GM18907 (cell line): ENCODE measurements at regions not wholly inside any gene's neighbourhood (a gene's known extent, or its start where the extent isn't known, plus 50 kb on each side); places are given as distances from the start of the nearest gene placed in this dataset.

Experiments
- ATAC-seq: cut with Tn5 transposase; IDR thresholded peaks from one replicate; pipeline ENCODE4 v1.9.1; 2021; ENCODE audit warnings: mild to moderate bottlenecking, moderate library complexity; ENCODE audit not compliant: unreplicated experiment

DNA sequence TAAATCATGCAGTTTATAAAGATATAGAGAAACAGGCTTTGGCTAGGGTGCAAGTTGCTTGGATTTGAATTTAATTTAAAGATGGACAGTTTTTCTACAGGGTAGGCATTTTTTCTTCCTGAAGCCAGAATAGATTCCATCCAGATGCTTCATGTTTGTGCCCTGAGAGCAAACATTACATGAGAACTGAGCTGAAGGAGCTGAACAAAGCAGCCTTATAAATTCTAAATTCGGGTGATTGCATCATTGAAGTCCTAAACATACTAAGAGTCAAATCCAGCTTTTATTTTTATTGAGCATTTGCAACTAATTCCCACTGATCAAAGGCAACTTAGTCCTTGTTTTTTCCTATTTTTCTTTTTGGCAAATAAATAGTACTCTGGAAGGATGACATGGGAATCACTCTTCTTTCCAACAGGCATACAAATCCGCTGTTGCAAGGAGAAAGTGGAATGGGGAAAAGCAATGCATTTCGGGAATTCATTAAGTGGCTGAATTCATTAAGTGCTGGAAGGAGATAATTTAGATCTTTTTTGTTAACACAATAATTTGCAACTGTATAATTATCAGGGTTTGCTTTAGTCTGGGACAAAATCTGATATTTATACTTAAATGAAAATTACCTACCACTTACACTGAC, 828.0 kb downstream of the SLC4A3 start:
- ATAC-seq, result no peak

DNA sequence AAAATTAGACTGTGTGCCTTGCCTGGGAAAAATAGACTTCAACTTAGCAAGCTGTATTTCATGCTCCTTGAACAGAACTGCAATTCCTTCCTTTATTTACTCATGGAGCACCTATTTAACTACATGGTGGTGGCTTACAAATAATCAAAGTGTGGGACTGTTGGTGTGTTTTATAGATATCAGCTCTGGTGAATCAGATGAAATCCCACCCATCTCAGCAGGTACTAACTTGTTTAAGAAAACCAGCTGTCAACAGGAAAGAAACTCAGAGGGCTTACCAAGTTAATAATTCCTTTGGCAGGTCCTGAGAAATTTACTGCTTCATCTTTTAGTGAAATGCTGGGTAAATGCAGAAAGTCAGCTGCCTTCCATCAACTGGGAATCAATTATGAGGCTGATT, 830.6 kb downstream of the SLC4A3 start:
- ATAC-seq, result no peak

DNA sequence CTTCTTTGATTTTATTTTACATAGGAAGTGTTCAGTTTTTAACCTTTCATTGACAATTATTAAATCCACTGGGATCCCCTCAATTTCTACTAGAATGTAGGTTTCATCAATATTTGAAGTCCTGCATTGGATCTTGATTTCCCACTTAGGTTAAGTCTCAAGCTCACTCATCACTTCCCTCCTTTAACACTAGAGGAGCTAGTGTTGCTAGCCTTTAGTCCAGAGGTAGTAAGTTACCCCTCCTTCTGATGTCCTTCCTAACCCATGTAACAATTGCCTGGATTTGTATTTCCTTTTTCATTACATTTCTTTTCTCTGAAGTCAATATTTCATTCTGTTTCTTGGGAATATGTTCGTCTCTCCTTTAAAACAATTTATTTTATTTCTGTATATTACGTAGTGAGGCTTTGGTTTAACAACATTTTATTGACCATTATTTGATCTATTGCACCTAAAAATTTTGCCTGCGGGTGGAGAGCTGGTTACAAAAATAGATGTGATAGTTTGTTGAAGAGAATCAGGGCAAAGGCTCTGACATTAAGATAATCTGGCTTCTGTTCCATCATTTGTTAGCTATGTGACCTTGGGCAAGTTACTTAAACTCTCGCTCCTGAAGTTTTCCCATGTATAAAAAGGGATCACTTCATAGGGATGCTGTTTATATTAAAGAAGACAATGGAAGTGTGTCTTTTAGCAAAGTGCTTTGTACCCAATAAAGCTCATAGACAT, 833.0 kb downstream of the SLC4A3 start:
- no peak for ATAC-seq

GRCh38 chr2:220463876-220464275, 836.4 kb downstream of the SLC4A3 start:
- no peak for ATAC-seq

DNA sequence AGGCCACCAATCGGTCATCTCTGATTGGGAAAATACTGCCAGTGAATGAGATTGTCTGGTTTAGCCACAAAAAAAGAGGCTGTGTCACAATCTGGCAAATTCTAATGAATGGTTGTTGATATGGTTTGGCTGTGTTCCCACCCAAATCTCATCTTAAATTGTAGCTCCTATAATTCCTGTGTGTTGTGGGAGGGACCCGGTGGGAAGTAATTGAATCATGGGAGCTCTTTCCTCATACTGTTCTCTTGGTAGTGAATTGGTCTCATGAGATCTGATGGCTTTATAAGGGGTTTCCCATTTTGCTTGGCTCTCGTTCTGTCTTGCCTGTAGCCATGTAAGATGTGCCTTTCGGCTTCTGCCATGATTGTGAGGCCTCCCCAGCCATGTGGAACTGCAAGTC, 838.3 kb downstream of the SLC4A3 start:
- ATAC-seq, result no peak

DNA sequence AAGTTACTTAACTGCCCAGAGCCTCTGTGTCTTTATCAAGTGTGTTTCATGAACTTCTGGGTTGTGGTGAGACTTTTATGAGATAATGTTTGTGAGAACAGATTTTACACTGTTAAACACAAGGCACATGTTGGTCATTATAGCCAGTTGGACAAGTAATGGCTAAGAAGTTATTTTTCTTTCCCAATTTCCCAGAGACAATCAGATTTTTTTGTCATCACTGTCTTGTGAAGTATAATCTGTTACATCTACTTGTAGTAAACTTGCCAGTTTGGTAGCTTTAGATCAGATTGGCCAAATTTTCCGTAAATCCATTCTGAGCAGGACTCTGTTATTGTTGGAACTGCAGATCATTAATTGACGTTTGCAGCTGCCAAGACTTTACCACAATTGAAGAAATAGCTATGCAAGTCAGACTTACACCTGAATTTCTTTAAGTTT, 838.8 kb downstream of the SLC4A3 start:
- no peak for ATAC-seq

DNA sequence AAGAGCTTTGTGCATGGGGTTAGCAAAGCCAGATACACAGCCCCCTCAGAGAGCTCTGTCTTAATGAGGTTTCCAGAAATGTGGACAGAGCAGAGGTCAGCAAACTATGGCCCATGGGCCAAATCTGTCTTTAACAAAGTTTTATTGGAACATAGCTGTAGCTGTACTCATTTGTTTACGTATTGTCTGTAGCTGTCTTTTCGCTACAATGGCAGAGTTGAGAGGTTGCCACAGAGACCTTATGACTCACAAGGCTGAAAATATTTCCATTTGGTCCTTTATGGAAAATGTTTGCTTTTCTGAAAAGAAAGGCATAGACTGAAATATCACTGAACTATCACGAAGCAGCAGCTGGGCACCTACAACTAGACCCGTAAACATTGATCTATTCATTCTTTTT, 841.8 kb downstream of the SLC4A3 start:
- no peak for ATAC-seq

GRCh38 chr2:220473611-220474010, 846.2 kb downstream of the SLC4A3 start:
- no peak for ATAC-seq

GRCh38 chr2:220476877-220477276, 849.4 kb downstream of the SLC4A3 start:
- ATAC-seq, result no peak

DNA sequence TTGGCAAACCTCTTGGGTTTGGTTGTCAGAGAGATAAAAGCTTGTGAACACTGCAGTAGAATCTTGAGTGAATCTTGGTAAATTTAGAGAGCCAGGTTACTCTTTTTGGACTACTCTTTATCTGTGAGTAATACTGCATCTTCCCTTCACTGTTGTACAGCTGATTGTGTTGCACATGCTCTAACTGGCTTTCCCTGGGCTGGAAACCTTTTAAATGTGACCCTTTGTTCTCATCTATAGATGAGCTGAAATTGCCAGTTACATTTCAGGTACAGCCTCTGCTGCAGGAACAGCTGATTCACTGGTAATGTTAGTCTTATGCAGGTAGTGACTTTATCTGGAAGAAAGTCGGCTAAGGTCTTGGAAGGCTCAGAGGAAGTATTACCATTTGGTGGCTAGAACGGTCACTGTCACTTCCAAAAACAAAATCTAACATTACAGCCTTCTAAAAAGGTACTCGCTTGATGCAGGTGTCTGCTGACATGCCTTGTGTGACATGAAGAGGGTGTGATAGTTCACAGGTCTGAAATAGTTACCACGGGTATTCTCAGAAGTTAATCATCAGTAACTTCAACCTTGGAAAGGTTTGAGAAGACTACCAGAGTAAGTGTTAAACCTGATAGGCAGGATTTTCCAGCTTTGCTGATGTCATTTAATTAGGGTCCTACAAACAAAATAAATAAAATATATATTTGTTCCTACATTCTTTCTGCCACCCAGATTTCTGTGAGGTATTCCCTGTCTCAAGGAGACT, 851.1 kb downstream of the SLC4A3 start:
- ATAC-seq, result no peak

- ATAC-seq, result no peak
Measured at GRCh38 chr2:220482716-220483115, 855.3 kb downstream of the SLC4A3 start.

GRCh38 chr2:220489121-220489520, 861.7 kb downstream of the SLC4A3 start:
- ATAC-seq, result no peak

DNA sequence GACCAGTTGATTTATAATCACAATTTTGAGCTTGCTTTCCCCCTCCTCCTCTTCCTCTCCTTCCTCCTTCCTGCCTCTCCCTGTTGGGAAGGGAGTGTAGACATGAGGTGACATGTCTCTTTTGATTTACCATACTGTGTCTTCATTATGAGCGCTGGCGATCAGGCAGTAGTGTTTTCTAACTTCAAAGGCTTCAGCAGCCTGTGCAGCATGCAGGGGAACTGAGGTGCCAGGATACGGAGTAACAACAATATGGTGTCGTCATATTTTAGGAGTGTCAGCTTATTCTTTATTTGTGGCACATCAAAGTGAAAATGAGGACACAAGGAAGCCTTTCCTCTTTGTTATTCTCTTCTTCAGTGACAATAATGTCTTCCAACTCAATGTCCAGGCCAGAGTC, 864.2 kb downstream of the SLC4A3 start:
- ATAC-seq, result no peak

DNA sequence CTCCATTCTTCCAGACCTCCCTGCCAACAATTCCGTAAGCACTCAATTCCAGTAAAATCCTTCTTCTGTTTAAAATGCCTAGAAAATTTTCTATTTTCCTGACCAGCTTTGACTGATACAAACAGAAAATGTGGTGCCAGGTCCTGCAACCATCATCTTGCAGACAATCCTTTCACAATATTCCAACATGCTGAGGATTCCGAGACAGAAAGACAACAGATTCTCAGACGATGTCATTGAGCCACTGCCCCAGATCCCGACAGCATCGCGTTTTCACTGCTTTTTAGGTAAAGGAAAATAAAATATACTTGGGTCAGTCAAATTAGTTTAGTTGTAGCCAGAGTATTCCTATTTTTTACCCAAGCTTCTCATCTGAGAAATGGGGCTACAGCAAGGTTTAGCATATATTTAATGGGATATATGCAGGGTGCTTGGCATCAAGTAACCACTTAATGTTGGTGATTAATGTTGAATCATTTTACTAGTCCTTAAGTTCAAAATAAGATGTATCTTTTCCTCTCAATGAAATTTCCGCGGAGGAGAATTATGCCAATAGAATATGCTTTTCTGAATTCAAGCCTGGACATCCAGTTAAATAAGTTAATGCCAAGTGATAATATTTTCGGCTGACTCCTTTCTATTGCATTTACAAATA, 866.6 kb downstream of the SLC4A3 start:
- ATAC-seq, result no peak

DNA sequence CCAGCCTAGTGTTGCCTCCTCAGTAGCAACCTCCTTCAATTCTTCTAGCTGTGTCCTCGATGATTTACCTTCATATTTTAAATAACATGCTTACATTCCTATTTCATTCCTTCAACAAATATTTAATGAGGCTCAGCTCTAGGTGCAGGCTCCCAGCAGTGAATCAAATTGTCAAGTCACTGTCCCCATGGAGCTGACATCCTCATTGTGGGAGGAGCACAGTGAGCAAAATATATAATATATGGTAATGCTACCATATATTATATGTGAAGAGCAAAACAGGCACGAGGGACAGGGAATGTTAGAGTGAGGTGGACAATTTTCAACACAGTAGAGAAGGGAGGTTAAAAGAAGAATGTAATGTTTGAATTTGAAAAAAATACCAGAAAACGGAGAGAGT, 869.1 kb downstream of the SLC4A3 start:
- ATAC-seq, result no peak

DNA sequence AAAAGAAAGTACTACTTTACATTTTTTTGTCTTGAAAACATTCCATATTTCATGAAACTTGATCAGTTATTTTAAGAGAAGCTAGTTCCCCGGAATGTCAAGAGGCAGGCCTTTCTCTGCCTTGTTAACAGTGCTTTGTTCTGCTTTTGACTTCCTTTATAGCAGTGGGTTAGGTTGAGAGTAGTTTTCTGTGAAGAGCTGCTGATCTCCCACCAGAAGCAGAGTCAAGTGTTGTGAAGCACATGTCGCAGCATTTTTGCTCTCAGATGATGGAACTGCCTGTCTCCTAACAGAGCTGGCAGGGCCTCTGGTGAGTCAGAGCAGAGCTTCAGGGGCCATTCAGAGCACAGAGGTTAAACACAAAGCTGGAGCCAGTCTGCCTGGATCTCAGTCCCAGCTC, 871.8 kb downstream of the SLC4A3 start:
- ATAC-seq, result no peak

DNA sequence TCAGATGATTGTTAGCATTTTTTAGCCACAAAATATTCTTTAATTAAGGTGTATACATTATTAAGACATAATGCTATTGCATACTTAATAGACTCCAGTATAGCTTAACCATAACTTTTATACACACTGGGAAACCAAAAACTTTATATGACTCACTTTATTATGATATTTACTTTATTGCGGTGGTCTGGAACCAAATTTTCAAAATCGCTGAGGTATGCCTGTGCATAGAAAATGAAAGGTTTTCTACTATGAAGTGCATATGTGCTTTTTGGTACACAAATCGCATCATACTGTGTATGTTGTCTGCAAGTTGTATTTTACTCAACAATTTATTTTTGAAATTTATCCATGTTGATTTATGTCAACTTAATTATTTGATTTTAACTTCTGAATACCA, 875.1 kb downstream of the SLC4A3 start:
- no peak for ATAC-seq

DNA sequence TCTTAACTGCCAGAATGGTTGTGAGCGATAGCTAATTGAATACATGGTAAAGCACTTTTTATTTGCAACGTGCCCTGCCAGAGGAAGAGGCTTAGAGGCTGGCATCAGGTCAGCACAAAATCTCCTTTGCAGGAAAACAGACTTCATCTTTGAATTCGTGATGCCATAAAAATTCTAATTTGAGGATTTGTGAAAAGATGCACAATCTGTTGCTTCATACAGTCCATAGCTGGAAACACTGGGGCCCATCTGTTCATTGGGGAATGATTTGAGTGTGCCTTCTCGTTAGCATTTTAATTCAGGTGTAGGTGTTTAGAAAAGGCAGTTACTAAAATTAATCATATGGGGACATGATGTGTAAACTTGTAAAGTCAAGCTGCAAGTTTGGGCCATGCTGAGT, 876.0 kb downstream of the SLC4A3 start:
- ATAC-seq, result no peak

GRCh38 chr2:220504938-220505503, 877.6 kb downstream of the SLC4A3 start:
- ATAC-seq, result no peak

DNA sequence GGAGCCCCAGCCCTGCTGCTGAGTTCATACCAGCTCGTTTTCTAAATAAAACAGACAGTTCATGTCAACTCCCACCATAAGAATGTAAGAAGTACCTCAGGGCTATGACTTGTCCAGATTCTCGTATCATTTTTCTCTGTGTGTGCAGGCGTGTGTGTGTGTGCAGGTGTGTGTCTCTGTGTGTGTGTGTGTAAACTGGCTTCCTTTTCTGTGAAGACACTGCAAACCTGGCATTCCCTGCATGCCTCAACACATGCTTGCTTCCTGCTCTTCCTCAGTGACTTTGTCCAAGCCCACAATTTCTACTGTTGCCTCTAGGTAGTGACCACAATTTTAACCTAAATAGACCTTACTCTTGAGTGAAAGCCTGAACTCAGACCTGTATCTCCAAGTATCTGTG, 879.0 kb downstream of the SLC4A3 start:
- no peak for ATAC-seq

GRCh38 chr2:220509096-220509757, 881.8 kb downstream of the SLC4A3 start:
- no peak for ATAC-seq
